ENCODE measurements at regions not wholly inside any gene's neighbourhood (a gene's known extent, or its start where the extent isn't known, plus 50 kb on each side); places are given as distances from the start of the nearest gene placed in this dataset.

- no peak overlapping the region for H3K27ac Mint-ChIP-seq
- no peaks in the 10 kb centered on the region for H3K9me3 ChIP-seq (replicated peaks in 1 of 2; ENCODE audit: control insufficient read depth in 1 of 2, insufficient read depth in 1 of 2, low read length in 2 of 2)
- no peaks in the 10 kb centered on the region for H4K20me1 ChIP-seq (ENCODE audit: insufficient read depth, low read length)
- WGBS (ENCODE audit: insufficient coverage): no CpG with 5 or more reads among the region's 4 CpGs
- no peak overlapping the region for H3K9ac ChIP-seq (ENCODE audit: insufficient read depth, low read length, poor library complexity, severe bottlenecking)
- no peak overlapping the region for H3K4me3 Mint-ChIP-seq
- intact Hi-C loops (cut with micrococcal nuclease): no loop called here
- no peak overlapping the region for H2AFZ ChIP-seq (ENCODE audit: insufficient read depth, low read depth, low read length, poor library complexity, severe bottlenecking)
- H3K36me3 Mint-ChIP-seq: no peaks in the 10 kb centered on the region
- DNase-seq: no peak
- H3K27me3 Mint-ChIP-seq (ENCODE audit: low read depth in 3 of 3): no peaks in the 10 kb centered on the region
- no peak overlapping the region for H3K27ac ChIP-seq (ENCODE audit: low read depth in 1 of 2, low read length in 2 of 2)
- no peak overlapping the region for H3K4me2 ChIP-seq (replicated peaks; ENCODE audit: extremely low read depth, low read length, poor library complexity, severe bottlenecking)
- no peaks in the 10 kb centered on the region for H3K27me3 ChIP-seq (ENCODE audit: control insufficient read depth in 2 of 2, insufficient read depth in 2 of 2, low read length in 2 of 2)
- H3K36me3 ChIP-seq (replicated peaks in 1 of 2; ENCODE audit: control insufficient read depth in 1 of 2, insufficient read depth in 2 of 2, low read length in 2 of 2): no peaks in the 10 kb centered on the region
- no peaks in the 10 kb centered on the region for H3K4me1 ChIP-seq (ENCODE audit: control insufficient read depth in 1 of 2, insufficient read depth in 2 of 2, low read length in 2 of 2)
- no peak overlapping the region for H3K4me3 ChIP-seq (replicated peaks in 1 of 3; ENCODE audit: low read depth in 2 of 3, low read length in 3 of 3)
- no peaks in the 10 kb centered on the region for H3K9me3 Mint-ChIP-seq
- TF ChIP-seq CTCF (IDR thresholded peaks at IDR 0.05): no peak
- H3K4me1 Mint-ChIP-seq: no peaks in the 10 kb centered on the region
- no peaks in the 10 kb centered on the region for H3K79me2 ChIP-seq (ENCODE audit: insufficient read depth, low read length)
Measured at GRCh38 chr3:162021206-162021605, 524.6 kb downstream of the OTOL1 start.

GRCh38 chr3:162022911-162023310 lies 526.3 kb downstream of the OTOL1 start:
- H3K9me3 Mint-ChIP-seq: peaks cover 0 to 2% (median 0%) of the 10 kb centered on the region in 7 donors
- Histone ChIP-seq H3K9me3 (replicated peaks in 1 of 2; ENCODE audit: control insufficient read depth in 1 of 2, insufficient read depth in 1 of 2, low read length in 2 of 2) (no peaks in the 10 kb centered on the region), H4K20me1 (ENCODE audit: insufficient read depth, low read length) (no peaks in the 10 kb centered on the region), H3K27me3 (ENCODE audit: control insufficient read depth in 2 of 2, insufficient read depth in 2 of 2, low read length in 2 of 2) (no peaks in the 10 kb centered on the region), H3K9ac (ENCODE audit: insufficient read depth, low read length, poor library complexity, severe bottlenecking) (no peak overlapping the region), H2AFZ (ENCODE audit: insufficient read depth, low read depth, low read length, poor library complexity, severe bottlenecking) (no peak overlapping the region), H3K4me3 (replicated peaks in 1 of 3; ENCODE audit: low read depth in 2 of 3, low read length in 3 of 3) (no peak overlapping the region), H3K4me1 (ENCODE audit: control insufficient read depth in 1 of 2, insufficient read depth in 2 of 2, low read length in 2 of 2) (no peaks in the 10 kb centered on the region), H3K4me2 (replicated peaks; ENCODE audit: extremely low read depth, low read length, poor library complexity, severe bottlenecking) (no peak overlapping the region), H3K27ac (ENCODE audit: low read depth in 1 of 2, low read length in 2 of 2) (no peak overlapping the region), H3K79me2 (ENCODE audit: insufficient read depth, low read length) (no peaks in the 10 kb centered on the region), H3K36me3 (replicated peaks in 1 of 2; ENCODE audit: control insufficient read depth in 1 of 2, insufficient read depth in 2 of 2, low read length in 2 of 2) (no peaks in the 10 kb centered on the region)
- no peaks in the 10 kb centered on the region for H3K36me3 Mint-ChIP-seq
- no peak for TF ChIP-seq CTCF (IDR thresholded peaks at IDR 0.05)
- no peaks in the 10 kb centered on the region for H3K27me3 Mint-ChIP-seq (ENCODE audit: low read depth in 3 of 3)
- H3K27ac Mint-ChIP-seq: no peak overlapping the region
- WGBS (ENCODE audit: insufficient coverage): 100% methylated on average over 1 of the region's 2 CpGs
- H3K4me3 Mint-ChIP-seq: no peak overlapping the region
- intact Hi-C loops (cut with micrococcal nuclease): no loop called here
- no peaks in the 10 kb centered on the region for H3K4me1 Mint-ChIP-seq
- DNase-seq: no peak

Measured in CD14-positive monocyte (primary cell).